C4-2B (cell line): ENCODE measurements at regions not wholly inside any gene's neighbourhood (a gene's known extent, or its start where the extent isn't known, plus 50 kb on each side); places are given as distances from the start of the nearest gene placed in this dataset.

Experiments used
- H3K27ac ChIP-seq: fragments of 450-650 bp; 2 replicates; pipeline ENCODE4 v1.5.1; 2017
- ZFX ChIP-seq: fragments of 450-650 bp; IDR thresholded peaks from 2 replicates; pipeline ENCODE4 v1.6.1; 2017
- TF ChIP-seq, protein P1 (sequence below): fragments of 450-650 bp; conservative IDR thresholded peaks from 2 replicates; pipeline ENCODE4 v1.5.1; 2017; ENCODE audit warnings: mild to moderate bottlenecking

DNA sequence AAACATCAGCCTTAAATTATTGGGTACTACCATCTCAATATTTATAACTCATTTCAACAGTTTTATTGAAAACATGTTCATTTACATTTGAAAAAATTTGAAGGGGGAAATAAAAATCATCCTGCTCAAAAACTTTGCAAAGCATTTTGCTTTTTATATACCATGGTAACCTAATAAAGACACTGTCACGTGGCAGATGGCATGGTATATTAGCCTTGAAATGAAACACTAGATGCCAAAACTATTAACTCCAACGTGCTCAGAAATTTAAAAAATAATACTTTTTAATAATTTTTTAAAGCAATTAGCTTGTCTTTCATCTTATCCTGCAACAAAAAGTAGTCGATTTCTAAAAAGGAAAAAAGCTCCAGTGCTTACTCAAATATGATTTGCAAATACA, 88.6 kb upstream of the NFIB start:
- H3K27ac ChIP-seq, result no peak overlapping the region
- TF ChIP-seq, protein P1, sequence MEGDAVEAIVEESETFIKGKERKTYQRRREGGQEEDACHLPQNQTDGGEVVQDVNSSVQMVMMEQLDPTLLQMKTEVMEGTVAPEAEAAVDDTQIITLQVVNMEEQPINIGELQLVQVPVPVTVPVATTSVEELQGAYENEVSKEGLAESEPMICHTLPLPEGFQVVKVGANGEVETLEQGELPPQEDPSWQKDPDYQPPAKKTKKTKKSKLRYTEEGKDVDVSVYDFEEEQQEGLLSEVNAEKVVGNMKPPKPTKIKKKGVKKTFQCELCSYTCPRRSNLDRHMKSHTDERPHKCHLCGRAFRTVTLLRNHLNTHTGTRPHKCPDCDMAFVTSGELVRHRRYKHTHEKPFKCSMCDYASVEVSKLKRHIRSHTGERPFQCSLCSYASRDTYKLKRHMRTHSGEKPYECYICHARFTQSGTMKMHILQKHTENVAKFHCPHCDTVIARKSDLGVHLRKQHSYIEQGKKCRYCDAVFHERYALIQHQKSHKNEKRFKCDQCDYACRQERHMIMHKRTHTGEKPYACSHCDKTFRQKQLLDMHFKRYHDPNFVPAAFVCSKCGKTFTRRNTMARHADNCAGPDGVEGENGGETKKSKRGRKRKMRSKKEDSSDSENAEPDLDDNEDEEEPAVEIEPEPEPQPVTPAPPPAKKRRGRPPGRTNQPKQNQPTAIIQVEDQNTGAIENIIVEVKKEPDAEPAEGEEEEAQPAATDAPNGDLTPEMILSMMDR, result no peak
- TF ChIP-seq ZFX, result no peak

DNA sequence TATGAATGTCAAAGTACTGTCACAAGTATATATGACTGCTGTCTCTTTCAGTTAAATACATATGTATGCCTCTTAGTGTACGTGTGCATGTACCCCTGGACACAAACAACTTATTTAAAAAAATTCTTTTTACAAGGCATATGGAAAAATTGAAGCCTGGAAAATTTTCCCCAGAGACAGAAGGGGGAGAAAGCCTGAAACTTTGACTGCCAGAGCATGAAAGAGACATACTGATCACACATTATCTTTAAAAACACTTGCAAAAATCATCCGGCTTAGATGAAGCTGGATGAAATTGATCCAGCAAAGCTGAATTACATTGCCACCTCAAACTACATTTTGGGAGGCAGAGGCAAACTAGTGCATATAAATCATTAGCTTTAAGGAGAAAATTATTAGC, 88.0 kb upstream of the NFIB start:
- TF ChIP-seq, protein P1, result no peak
- no peak for TF ChIP-seq ZFX
- no peak overlapping the region for H3K27ac ChIP-seq

DNA sequence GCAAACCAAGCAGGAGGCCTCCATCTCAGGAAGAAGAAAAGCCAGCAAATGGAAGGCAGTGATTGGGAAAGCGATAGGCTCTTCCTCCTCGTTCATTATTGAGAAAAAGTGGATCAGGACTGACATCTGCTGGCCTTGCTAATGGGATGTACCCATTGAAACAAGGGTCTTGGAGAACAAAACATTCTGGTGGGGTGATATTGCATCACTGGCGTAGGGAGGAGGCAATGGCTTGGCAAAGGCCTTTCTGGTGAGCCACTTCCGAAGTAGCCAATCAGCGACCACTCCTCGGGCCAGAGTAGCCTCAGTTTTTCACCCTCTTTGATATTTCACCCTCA, 86.7 kb upstream of the NFIB start:
- TF ChIP-seq, protein P1, result peak; percentile 44
- TF ChIP-seq ZFX, result no peak
- no peak overlapping the region for H3K27ac ChIP-seq

DNA sequence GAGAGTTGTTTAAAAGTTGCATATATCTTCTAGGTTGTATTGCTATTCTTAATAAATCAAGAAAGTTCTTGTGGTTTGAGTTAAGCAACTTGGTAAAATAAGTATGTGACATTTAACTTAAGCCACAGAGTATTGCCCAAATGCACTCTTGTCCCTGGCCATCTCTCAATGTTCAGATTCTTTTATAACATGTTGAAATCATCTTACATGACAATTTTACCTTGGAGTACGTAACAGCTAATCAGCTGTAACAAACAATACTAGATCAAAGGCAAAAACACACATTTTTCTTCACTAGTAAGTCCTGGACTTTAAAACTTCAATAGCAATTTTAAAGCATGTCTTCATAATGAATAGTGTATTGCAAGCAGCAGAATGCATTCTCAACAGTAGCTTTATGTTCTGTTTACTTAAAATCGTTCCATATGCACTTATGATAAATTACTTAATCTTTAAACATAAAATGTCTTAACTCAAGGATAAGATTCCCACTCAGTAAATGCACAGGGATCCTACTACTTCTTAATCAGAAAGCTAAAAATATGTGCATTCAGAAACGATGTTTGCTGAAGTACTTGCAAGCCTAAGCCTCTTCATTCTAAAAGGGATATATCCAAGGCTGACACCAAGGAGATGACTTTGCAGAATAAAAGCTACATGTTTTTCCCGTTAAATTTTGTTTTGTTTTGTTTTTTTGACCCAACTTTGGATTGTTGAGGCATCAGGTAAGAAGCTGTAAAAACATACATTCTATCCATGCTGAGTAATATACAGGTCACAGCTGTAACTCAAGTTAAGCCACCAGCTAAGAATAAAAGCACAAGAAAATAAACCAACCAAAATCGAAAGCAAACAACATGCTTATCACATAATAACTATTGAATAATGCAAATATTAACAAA, 86.1 kb upstream of the NFIB start:
- no peak overlapping the region for H3K27ac ChIP-seq
- no peak for TF ChIP-seq ZFX
- TF ChIP-seq, protein P1, result no peak

DNA sequence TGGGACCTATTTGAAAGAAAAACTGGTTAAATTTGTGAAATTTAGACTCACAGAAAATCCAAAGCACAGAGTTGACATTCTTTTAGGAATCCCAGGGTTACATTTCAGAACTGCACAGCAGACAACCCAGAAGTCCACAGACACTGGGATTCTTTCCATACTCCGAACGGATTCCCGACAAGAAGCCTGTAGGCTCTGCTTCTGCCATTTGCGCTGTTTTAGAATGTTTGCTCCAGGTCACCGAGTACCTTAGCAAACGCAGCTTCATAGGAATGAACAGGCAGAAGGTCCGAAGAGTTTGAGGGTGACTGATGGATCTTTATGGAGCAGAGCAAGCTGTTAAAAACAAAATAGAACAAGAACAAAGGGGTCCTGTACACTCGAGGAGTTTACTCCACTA, 84.5 kb upstream of the NFIB start:
- TF ChIP-seq ZFX, result no peak
- TF ChIP-seq, protein P1, result no peak
- no peak overlapping the region for H3K27ac ChIP-seq

DNA sequence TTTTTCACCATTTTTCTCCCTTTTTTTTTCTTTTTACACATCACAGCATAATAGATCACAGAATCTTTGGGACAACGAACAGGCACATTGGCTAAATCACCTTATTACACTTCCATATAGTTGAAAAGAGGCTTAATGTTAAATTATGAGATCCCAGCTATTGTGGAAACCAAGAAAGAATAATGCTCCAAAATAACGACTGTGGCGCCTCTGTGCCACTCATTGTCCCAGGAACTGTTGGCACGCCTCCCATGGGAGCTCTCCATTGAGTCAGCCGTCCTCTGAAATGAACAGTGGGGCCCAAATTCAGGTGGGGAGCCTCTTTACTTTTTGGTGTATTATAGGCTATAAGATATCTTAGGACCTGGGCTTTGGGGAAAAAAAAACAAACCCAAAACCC, 82.2 kb upstream of the NFIB start:
- H3K27ac ChIP-seq, result no peak overlapping the region
- TF ChIP-seq, protein P1, result no peak
- no peak for TF ChIP-seq ZFX

DNA sequence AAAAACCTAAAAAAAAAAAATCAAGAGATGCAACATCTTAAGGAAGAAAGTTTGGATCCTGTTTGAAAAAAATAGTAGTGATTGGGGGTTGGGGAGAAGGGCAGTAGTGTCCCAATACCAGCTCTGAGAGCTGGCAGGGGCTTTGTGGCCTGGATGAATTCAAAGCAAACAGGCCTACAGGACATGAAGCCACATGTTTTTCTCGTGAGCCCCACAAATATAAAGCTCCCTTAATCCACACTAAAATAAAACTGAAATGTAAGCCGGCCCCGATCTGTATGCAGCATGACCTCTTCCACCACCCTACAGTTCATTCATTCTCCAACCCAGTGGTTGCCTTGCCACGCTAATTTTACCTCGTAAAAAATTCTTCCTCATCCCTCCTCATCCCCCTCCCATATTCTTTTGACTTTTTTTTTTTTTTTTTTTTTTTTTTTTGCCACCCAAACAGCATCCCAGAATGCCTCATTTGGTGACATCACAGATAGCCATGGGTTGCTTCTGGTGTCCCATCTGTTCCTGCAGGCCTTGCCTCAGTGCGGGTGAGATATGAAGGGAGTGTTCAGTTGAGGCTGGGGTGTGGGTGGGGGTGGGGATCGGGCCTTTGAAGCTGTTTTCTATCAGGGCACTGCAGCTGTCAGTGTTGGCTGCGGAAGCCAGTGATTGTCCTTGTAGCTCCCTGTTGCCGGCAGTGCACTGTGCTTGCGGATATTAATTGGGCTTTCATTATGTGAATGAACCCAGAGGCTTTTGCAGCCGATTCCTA, 81.6 kb upstream of the NFIB start:
- no peak overlapping the region for H3K27ac ChIP-seq
- no peak for TF ChIP-seq ZFX
- TF ChIP-seq, protein P1, result no peak
